B cell (primary cell): ENCODE measurements at regions not wholly inside any gene's neighbourhood (a gene's known extent, or its start where the extent isn't known, plus 50 kb on each side); places are given as distances from the start of the nearest gene placed in this dataset.

Experiments used
- ATAC-seq: fragments of 200-7000 bp; cut with Tn5 transposase; one replicate; pipeline ENCODE4 v1.10.0; 2021; ENCODE audit warnings: low read depth, mild to moderate bottlenecking, moderate number of reproducible peaks, moderate library complexity
- CTCF ChIA-PET: fragments of 350-600 bp; sonication (Branson Sonifier 250); formaldehyde crosslinking; loops from one replicate; lab custom pipeline; 2021; ENCODE audit warnings: antibody characterized with exemption, inconsistent platforms; lab: Charles Lee
- POLR2A ChIA-PET: fragments of 350-600 bp; sonication (Branson Sonifier 250); formaldehyde crosslinking; loops from one replicate; lab custom pipeline; 2021; ENCODE audit warnings: antibody characterized with exemption; lab: Charles Lee
- DNase-seq: peaks from one replicate; pipeline ENCODE4 v3.0.0; 2013
- H2AFZ ChIP-seq: 2 replicates; pipeline ENCODE4 v1.6.1; 2012; ENCODE audit warnings: mild to moderate bottlenecking, low read depth, low read length; ENCODE audit not compliant: insufficient read depth, poor library complexity, severe bottlenecking
- H3K27ac ChIP-seq, 2 donors: 1 replicate in 1 of 2; 2 replicates in 1 of 2; pipeline ENCODE4 v1.5.1; 2012 to 2013; ENCODE audit warnings: low read length in 2 of 2, mild to moderate bottlenecking in 2 of 2, moderate library complexity in 1 of 2
- H3K27me3 ChIP-seq, 4 experiments: fragments of 200-600 bp in 1 of 4; sonication (generic) in 1 of 4; replicated peaks in 1 of 4; 1 replicate in 2 of 4; 2 replicates in 2 of 4; pipeline versions ENCODE4 v1.6.1 to v1.7.0; 2013 to 2016; ENCODE audit warnings: low read length in 3 of 4, mild to moderate bottlenecking in 2 of 4, mixed read lengths in 1 of 4, moderate library complexity in 1 of 4; ENCODE audit not compliant: insufficient read depth in 4 of 4, control insufficient read depth in 3 of 4; ENCODE audit errors: control extremely low read depth in 1 of 4
- H3K36me3 ChIP-seq, 2 experiments: replicated peaks in 1 of 2; 1 replicate in 1 of 2; 2 replicates in 1 of 2; pipeline versions ENCODE4 v1.6.1 to v1.7.1; 2013; ENCODE audit warnings: low read length in 1 of 2; ENCODE audit not compliant: insufficient read depth in 2 of 2, control insufficient read depth in 1 of 2; ENCODE audit errors: control extremely low read depth in 1 of 2, extremely low read depth in 1 of 2
- H3K4me1 ChIP-seq, 2 donors: fragments of 200-600 bp in 1 of 2; sonication (generic) in 1 of 2; 1 replicate in 1 of 2; 2 replicates in 1 of 2; pipeline versions ENCODE4 v1.5.1 to v1.6.1; 2013 to 2017; ENCODE audit warnings: low read length in 2 of 2; ENCODE audit not compliant: control insufficient read depth in 2 of 2, insufficient read depth in 2 of 2
- H3K4me2 ChIP-seq: replicated peaks from 2 replicates; pipeline ENCODE3; 2012; ENCODE audit warnings: mild to moderate bottlenecking, low read depth, low read length; ENCODE audit not compliant: poor library complexity, severe bottlenecking
- H3K4me3 ChIP-seq, 5 experiments: fragments of 200-600 bp in 1 of 5; sonication (generic) in 1 of 5; 1 replicate in 3 of 5; 2 replicates in 2 of 5; pipeline versions ENCODE4 v1.5.1 to v1.7.0; 2011 to 2016; ENCODE audit warnings: low read length in 4 of 5, mild to moderate bottlenecking in 4 of 5, low read depth in 2 of 5, control low read depth in 1 of 5, moderate library complexity in 1 of 5; ENCODE audit not compliant: insufficient read depth in 1 of 5; ENCODE audit errors: control extremely low read depth in 1 of 5, extremely low read depth in 1 of 5
- H3K79me2 ChIP-seq: fragments of 200-600 bp; sonication (generic); one replicate; pipeline ENCODE4 v1.6.0; 2016; ENCODE audit warnings: low read length; ENCODE audit not compliant: control insufficient read depth, insufficient read depth
- H3K9ac ChIP-seq: fragments of 200-600 bp; sonication (generic); 2 replicates; pipeline ENCODE4 v1.6.1; 2017; ENCODE audit warnings: mild to moderate bottlenecking, low read length, moderate library complexity
- H3K9me3 ChIP-seq, 3 donors: one replicate each; pipeline versions ENCODE4 v1.6.1 to v1.7.1; 2013; ENCODE audit warnings: low read length in 2 of 3; ENCODE audit not compliant: control insufficient read depth in 2 of 3, insufficient read depth in 1 of 3; ENCODE audit errors: control extremely low read depth in 1 of 3
- H4K20me1 ChIP-seq: 2 replicates; pipeline ENCODE4 v1.6.0; 2012; ENCODE audit warnings: mild to moderate bottlenecking, low read length; ENCODE audit not compliant: insufficient read depth, control insufficient read depth, poor library complexity, severe bottlenecking
- H3K27ac Mint-ChIP-seq: one replicate; pipeline ENCODE4 v1.8.0; 2021; ENCODE audit warnings: mixed read lengths
- H3K27me3 Mint-ChIP-seq: one replicate; pipeline ENCODE4 v1.8.0; 2021; ENCODE audit warnings: mixed read lengths
- H3K4me1 Mint-ChIP-seq: one replicate; pipeline ENCODE4 v1.8.0; 2021; ENCODE audit warnings: mixed read lengths
- H3K4me3 Mint-ChIP-seq: one replicate; pipeline ENCODE4 v1.8.0; 2021; ENCODE audit warnings: mixed read lengths
- H3K9me3 Mint-ChIP-seq: one replicate; pipeline ENCODE4 v1.8.0; 2022; ENCODE audit warnings: mixed read lengths; ENCODE audit not compliant: insufficient read depth
- EZH2 ChIP-seq: IDR thresholded peaks from 2 replicates; pipeline ENCODE4 v1.6.1; 2012; ENCODE audit warnings: borderline replicate concordance, low read depth, mild to moderate bottlenecking, moderate library complexity, low read length; ENCODE audit not compliant: insufficient read depth, poor library complexity, severe bottlenecking
- WGBS: methylation state at CpG from one replicate; pipeline ENCODE4 v1.1.5; 2013; ENCODE audit warnings: missing lambda C conversion rate; ENCODE audit not compliant: insufficient coverage; 5-methylcytosine and 5-hydroxymethylcytosine counted together
- intact Hi-C: fragments of 100-400 bp; cut with micrococcal nuclease; formaldehyde crosslinking; loops from one replicate; pipeline ENCODE4 v1.10.0; 2022
- TF ChIP-seq, protein P1 (sequence below): fragments of 200-600 bp; IDR thresholded peaks from one replicate; pipeline ENCODE4 v1.8.0; 2022; ENCODE audit warnings: antibody characterized with exemption, mild to moderate bottlenecking

DNA sequence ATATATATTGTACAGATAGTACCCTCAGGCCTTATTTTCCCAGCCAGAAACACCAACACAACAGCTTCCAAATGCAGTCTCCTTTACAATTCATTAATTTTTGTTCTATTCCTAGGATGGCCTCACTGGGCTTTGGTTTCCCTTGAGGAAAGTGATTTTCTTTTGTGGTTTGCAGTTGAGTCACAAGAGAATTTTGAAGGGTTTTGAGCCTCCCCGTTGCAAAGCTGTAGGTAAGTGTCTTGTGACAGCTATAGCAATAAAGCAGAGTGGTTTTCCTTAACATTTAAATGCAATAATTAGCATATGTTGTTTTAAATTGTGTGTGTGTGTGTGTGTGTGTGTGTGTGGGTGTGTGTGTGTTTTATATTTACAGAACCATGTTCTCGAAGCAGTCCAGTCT is 54.1 kb upstream of the WDR17 start:
- Histone ChIP-seq H3K36me3 (no peaks in the 10 kb centered on the region), H3K9ac (no peak overlapping the region), H3K4me2 (no peak overlapping the region), H3K27me3 (no peaks in the 10 kb centered on the region), H3K27ac (no peak overlapping the region), H3K4me1 (peaks cover 24 to 37% of the 10 kb centered on the region in 2 donors), H3K4me3 (no peak overlapping the region), H2AFZ (no peak overlapping the region), H3K9me3 (peaks cover 0 to 7% (median 6%) of the 10 kb centered on the region in 3 donors), H4K20me1 (no peaks in the 10 kb centered on the region), H3K79me2 (no peaks in the 10 kb centered on the region)
- H3K4me1 Mint-ChIP-seq, result peaks cover 28% of the 10 kb centered on the region
- TF ChIP-seq, protein P1, sequence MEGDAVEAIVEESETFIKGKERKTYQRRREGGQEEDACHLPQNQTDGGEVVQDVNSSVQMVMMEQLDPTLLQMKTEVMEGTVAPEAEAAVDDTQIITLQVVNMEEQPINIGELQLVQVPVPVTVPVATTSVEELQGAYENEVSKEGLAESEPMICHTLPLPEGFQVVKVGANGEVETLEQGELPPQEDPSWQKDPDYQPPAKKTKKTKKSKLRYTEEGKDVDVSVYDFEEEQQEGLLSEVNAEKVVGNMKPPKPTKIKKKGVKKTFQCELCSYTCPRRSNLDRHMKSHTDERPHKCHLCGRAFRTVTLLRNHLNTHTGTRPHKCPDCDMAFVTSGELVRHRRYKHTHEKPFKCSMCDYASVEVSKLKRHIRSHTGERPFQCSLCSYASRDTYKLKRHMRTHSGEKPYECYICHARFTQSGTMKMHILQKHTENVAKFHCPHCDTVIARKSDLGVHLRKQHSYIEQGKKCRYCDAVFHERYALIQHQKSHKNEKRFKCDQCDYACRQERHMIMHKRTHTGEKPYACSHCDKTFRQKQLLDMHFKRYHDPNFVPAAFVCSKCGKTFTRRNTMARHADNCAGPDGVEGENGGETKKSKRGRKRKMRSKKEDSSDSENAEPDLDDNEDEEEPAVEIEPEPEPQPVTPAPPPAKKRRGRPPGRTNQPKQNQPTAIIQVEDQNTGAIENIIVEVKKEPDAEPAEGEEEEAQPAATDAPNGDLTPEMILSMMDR, result no peak
- no peak for TF ChIP-seq EZH2
- intact Hi-C loops, result no loop called here
- ChIA-PET POLR2A (no interaction called here), CTCF (interaction anchor here (1.1 kb wide), 1 partner anchor 57 kb away, joined by 3 read pairs; no protein-coding TSS in a partner anchor)
- no peaks in the 10 kb centered on the region for H3K9me3 Mint-ChIP-seq
- H3K4me3 Mint-ChIP-seq, result no peak overlapping the region
- H3K27me3 Mint-ChIP-seq, result no peaks in the 10 kb centered on the region
- H3K27ac Mint-ChIP-seq, result no peak overlapping the region
- ATAC-seq, result no peak
- no peak for DNase-seq
- WGBS, result 75% methylated on average over 1 of the region's 2 CpGs

DNA sequence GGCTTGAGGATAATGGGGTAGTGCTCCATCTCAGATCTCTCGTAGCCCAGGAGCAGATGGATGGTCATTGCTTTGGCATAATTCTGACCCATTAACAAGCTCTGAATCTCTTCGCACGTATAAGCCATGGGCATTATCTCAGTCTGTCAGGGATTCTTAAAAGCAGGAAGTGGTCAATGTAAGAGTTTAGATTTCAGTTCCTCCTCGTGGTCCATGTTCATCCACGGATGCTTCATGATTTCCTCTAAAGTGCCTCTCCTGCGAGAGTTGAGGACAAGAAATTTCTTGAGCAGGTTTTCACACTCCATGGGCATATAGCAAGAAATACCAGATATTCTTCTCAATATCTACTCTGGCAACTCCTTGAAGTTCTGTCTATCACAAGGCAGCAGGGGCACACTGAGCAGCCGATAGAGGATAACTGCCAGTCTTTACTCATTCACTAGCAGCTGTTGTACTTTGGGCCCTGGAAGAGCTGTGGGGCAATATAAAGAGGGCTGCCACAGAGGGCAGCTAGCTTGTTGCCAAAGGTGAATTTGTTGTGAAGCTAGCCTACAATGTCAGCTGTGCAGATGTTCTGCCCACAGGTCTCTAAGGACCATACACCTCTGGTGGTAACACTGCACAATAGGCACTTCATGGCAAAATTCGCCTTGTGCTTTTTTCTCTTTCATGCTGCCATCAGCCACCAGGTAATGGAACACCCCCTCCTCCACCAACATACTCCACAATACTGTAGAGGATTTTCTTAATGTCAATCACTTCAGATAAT is 52.0 kb upstream of the WDR17 start:
- Histone ChIP-seq H3K27ac (peak overlapping the region in 1 of 2 donors; percentile 22), H3K79me2 (no peaks in the 10 kb centered on the region), H3K36me3 (no peaks in the 10 kb centered on the region), H2AFZ (peak overlapping the region; percentile 7), H3K27me3 (no peaks in the 10 kb centered on the region), H3K4me2 (peak overlapping the region; percentile 20), H4K20me1 (no peaks in the 10 kb centered on the region), H3K4me3 (no peak overlapping the region), H3K9me3 (peaks cover 0 to 7% (median 6%) of the 10 kb centered on the region in 3 donors), H3K4me1 (peaks cover 24 to 37% of the 10 kb centered on the region in 2 donors), H3K9ac (no peak overlapping the region)
- no peak for TF ChIP-seq EZH2
- H3K9me3 Mint-ChIP-seq, result no peaks in the 10 kb centered on the region
- H3K27ac Mint-ChIP-seq, result peak overlapping the region; percentile 61
- ATAC-seq (peak; percentile 60), DNase-seq (peak; percentile 52)
- H3K4me3 Mint-ChIP-seq, result peak overlapping the region; percentile 33
- ChIA-PET POLR2A (no interaction called here), CTCF (no interaction called here)
- H3K4me1 Mint-ChIP-seq, result peaks cover 28% of the 10 kb centered on the region
- intact Hi-C loops, result no loop called here
- H3K27me3 Mint-ChIP-seq, result no peaks in the 10 kb centered on the region
- WGBS, result 25% methylated on average over 3 of the region's 8 CpGs
